DMS114 treated with DMSO at 0.1 percent for 48 hours (cell line): ENCODE measurements at regions not wholly inside any gene's neighbourhood (a gene's known extent, or its start where the extent isn't known, plus 50 kb on each side); places are given as distances from the start of the nearest gene placed in this dataset.
A peak's percentile ranks its signal among the peaks of the same experiment; 100 is the strongest.
"Not testable (repeated sequence)": the region's sequence is repeated elsewhere in the genome, so short reads cannot be mapped to it uniquely, and the experiment has no call there.

Experiments used
- DNase-seq: peaks from one replicate; lab custom pipeline; 2025; ENCODE audit not compliant: unreplicated experiment; lab: John Stamatoyannopoulos, UW

- no peak for DNase-seq
These were observed 322.3 kb upstream of the B3GAT1 start for GRCh38 chr11:134734141-134734845.

GRCh38 chr11:134733646-134734045, 321.6 kb upstream of the B3GAT1 start:
- DNase-seq = no peak

- no peak for DNase-seq
These were observed 319.3 kb upstream of the B3GAT1 start for GRCh38 chr11:134731213-134731961.

- no peak for DNase-seq
These were observed 318.6 kb upstream of the B3GAT1 start for GRCh38 chr11:134730561-134731212.

- no peak for DNase-seq
These were observed 318.1 kb upstream of the B3GAT1 start for GRCh38 chr11:134730101-134730500.

- no peak for DNase-seq
These were observed 316.1 kb upstream of the B3GAT1 start for GRCh38 chr11:134728186-134728585.

- no peak for DNase-seq
These were observed 315.6 kb upstream of the B3GAT1 start for GRCh38 chr11:134727636-134728035.

- no peak for DNase-seq
These were observed 315.2 kb upstream of the B3GAT1 start for GRCh38 chr11:134727204-134727603.

- DNase-seq = no peak
These were observed 313.9 kb upstream of the B3GAT1 start for GRCh38 chr11:134725716-134726639.

GRCh38 chr11:134725211-134725610, 313.2 kb upstream of the B3GAT1 start:
- no peak for DNase-seq

- DNase-seq = no peak
These were observed 312.7 kb upstream of the B3GAT1 start for GRCh38 chr11:134724779-134725140.

GRCh38 chr11:134724106-134724778, 312.2 kb upstream of the B3GAT1 start:
- no peak for DNase-seq

GRCh38 chr11:134720691-134721070, 308.6 kb upstream of the B3GAT1 start:
- DNase-seq = not testable (repeated sequence)

GRCh38 chr11:134719940-134720690, 308.1 kb upstream of the B3GAT1 start:
- not testable (repeated sequence) for DNase-seq

- no peak for DNase-seq
These were observed 307.4 kb upstream of the B3GAT1 start for GRCh38 chr11:134719397-134719796.

- no peak for DNase-seq
These were observed 304.5 kb upstream of the B3GAT1 start for GRCh38 chr11:134716582-134716981.

GRCh38 chr11:134714021-134714656, 302.1 kb upstream of the B3GAT1 start:
- no peak for DNase-seq

GRCh38 chr11:134712228-134713145, 300.4 kb upstream of the B3GAT1 start:
- DNase-seq = peak; percentile 0
